CD4-positive, alpha-beta T cell treated with Interferon gamma for 1 hour (primary cell): ENCODE measurements at regions not wholly inside any gene's neighbourhood (a gene's known extent, or its start where the extent isn't known, plus 50 kb on each side); places are given as distances from the start of the nearest gene placed in this dataset.
"Not testable (repeated sequence)": the region's sequence is repeated elsewhere in the genome, so short reads cannot be mapped to it uniquely, and the experiment has no call there.

Experiments
- DNase-seq: peaks from one replicate; pipeline ENCODE4 v3.0.0-alpha.2; 2020

DNA sequence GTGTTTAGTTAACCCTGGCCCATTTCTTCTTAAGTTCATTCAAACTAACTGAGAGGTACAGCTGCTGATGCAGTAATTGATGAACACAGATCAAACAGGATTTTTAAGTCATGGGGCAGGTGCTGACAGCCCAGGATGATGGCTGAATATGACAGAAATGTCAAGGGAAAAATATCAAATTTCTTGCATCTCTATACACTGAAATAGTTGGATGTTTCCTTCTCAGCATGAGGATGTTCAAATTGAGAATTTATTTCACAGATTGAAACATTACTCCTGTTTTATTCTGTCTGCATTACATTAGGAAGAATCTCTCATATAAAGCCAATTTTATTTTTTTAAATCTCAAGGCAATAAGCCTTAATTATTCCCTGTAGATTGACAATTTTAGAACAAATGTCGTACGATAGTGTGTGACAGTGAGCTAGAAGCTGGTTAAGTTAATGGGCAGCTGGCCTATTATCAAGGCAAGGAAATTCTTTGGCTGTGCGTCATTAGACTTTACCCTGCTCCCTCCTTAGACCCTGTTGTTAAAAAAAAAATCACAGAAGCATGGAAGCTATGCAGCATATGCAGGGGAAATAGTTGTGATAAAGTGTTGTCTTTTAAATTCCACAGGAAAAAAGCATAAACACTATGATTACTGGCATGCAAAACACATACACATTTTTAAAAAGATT lies 183.8 kb upstream of the KCNMB2 start:
- DNase-seq, result no peak

GRCh38 chr3:178353006-178353694 lies 183.1 kb upstream of the KCNMB2 start:
- DNase-seq, result no peak

DNA sequence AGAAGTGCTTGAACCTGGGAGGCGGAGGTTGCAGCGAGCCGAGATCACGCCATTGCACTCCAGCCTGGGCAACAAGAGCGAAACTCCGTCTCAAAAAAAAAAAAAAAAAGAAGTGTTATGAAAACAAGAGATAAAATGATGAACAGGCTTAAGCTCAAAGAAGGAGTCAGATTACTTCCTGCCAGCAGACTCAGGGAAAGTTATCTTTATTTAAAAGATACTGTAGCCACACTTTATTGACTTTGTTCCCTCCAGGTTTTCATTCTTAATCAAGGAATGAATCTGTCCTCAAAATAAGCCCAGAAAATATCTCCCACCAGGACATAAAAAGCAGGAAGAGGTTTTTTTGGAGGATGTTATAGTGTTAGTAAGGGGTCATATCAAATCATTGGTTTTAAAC lies 176.5 kb upstream of the KCNMB2 start:
- DNase-seq, result no peak

GRCh38 chr3:178363048-178363447 lies 173.2 kb upstream of the KCNMB2 start:
- DNase-seq, result not testable (repeated sequence)

DNA sequence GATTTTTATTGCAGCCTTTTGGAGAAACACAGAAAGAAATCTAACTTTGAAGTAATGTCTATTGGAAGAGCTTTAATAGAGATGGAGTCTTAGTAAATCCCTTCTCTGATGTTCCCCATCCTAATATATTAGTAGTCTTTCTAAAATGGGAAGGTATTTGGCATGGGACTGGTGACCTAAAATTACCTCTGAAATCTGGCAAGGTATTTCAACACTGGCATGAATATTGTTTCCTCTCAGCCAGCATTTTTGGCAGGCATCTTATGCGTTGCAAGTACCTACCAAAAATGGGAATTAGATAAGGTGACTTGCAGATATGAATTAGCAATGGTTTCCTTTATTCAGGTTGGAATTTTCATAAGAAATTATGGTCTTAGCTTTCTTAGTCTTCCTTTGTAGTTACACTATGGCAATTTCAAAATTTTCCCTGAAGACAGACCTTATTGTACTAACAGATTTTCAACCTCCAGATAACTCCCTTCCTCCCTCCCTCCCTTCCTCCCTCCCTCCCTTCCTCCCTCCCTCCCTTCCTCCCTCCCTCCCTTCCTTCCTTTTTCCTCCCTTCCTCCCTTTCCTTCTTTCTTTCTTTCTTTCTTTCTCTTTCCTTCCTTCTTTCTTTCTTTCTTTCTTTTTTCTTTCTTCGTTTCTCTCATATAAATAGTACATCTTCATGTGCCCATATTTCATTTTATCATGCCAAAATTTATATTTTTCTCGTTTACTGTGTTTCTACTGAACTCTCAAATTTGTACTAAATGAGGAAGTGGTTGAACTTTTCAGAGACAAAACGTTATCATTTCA lies 168.2 kb upstream of the KCNMB2 start:
- DNase-seq, result no peak

DNA sequence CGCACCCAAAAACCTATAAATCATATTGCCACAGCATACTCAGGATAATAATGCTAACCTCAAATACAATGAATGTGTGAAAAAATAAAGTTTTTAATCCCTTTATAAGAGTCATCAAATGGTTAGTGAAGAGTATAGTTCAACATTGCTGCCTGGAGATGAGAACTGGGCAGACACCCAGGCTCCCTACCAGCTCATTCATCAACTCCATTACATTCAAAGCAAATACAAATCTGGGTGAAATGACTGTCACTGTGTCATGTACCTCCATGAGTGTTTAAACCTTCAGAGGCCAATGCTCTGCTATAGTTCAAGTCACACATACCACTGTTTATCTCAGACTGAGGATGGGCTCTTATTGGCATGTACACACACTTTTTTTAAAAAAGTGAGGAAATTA lies 167.2 kb upstream of the KCNMB2 start:
- DNase-seq, result no peak

DNA sequence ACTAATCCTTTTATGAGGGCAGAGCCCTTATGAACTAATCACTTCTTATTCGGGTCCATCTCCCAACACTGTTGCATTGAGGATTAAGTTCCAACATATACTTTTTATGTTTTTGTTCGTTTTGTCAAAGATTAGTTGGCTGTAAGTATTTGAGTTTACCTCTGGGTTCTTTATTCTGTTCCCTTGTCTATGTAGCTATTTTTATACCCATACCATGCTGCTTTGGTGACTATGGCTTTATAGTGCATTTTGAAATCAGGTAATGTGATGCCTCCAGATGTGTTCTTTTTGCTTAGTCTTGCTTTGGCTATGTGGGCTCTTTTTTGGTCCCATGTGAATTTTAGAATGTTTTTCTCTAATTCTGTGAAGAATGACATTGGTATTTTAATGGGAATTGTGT lies 166.4 kb upstream of the KCNMB2 start:
- DNase-seq, result no peak

DNA sequence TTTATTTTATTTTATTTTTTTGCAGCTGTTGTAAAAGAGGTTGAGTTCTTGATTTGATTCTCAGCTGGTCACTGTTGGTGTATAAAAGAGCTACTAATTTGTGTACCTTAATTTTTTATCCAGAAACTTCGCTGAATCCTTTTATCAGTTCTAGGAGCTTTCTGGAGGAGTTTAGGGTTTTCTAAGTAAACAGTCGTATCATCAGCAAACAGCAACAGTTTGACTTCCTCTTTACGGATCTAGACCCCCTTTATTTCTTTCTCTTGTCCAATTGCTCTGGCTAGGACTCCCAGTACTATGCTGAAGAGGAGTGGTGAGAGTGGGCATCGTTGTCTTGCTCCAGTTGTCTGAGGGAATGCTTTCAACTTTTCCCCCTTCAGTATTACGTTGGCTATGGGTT lies 165.8 kb upstream of the KCNMB2 start:
- DNase-seq, result no peak

DNA sequence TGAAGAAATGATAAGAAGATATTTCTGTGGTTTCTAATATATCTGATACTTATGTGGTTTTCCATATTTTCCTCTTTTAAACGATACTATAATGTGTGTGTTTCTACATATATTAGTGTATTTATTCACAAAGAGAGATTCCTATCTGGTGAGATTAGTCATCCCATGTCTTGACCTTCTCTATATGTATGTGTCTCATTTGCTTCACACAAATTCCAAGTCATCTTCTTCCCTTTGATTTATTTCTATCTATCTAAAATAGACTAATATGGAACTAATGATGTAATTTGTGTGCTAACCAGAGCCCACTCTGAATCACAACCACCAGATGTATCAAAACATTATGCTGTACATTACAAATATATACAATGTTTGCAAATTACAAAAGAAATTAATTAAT lies 154.7 kb upstream of the KCNMB2 start:
- DNase-seq, result no peak

DNA sequence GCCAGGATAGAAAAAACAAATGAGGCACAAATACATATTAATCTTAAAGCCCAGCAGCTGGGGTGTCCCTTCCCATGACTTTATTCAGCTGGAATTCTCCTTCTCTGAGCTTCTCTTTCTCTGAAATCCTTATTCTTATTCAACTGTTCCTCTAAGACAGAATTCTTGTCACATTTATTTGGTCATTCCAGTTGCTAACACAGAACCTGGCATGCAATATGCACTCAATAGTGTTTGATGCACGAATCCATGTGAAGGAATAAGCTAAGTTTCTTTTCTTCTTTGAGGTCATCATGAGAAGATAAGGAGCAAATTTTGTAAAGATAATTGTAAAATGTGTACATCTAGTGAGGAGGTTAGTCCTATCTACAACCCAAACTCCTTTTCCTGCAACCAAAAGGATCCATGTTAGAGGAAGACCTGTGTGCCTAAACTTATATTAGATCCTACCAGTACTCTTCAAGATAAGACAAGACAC lies 154.2 kb upstream of the KCNMB2 start:
- no peak for DNase-seq

- no peak for DNase-seq
Observed at GRCh38 chr3:178382449-178383061, 153.7 kb upstream of the KCNMB2 start.

GRCh38 chr3:178384321-178385230 lies 151.7 kb upstream of the KCNMB2 start:
- no peak for DNase-seq

DNA sequence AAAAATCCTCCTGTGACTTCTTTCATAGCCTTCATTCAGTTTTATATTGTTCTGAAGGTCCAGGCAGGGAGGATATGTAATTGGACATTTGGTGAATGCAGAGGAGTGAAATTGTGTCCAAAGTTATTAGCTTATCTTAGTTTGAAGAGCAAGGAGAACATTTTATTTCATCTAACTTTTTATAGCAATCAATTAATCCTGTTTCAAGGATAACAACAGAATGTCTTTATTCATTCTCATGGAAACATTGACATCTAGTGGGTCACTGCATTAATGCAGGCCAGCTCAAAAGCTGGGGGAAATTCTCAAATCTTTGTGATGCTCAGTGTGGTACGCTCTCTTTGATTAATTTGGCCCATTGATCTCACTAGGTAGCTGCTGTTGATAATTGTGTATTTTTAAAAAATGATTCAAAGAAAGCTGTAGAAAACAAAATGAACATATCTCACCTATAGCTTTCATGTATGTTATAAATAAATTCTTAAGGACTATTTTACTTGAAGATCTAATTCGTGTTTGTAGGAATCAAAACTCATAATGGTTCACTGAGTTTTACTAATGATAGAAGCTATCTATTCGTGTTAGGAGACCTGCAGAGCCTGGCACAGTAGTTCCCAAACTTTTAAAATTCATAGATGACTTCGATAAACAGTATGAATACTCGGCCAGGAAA lies 150.8 kb upstream of the KCNMB2 start:
- DNase-seq, result no peak

DNA sequence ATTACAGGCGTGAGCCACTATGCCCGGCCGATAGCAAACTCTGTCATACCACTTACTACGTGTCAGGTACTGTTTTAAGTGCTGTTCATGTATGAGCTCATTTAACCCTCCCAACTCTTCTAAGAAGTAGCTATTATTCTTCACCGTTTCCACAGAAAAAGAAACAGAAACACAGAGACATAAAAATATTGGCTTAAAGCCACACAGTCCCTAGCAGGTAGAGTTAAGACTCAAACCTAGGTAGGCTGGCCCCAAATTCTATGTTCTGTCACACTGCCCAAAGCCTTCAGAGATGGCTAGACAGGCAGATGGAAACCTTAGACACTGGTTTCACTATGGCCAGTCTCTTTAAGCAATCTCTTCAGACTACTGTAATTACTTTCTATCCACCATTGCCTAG lies 149.8 kb upstream of the KCNMB2 start:
- DNase-seq, result no peak

DNA sequence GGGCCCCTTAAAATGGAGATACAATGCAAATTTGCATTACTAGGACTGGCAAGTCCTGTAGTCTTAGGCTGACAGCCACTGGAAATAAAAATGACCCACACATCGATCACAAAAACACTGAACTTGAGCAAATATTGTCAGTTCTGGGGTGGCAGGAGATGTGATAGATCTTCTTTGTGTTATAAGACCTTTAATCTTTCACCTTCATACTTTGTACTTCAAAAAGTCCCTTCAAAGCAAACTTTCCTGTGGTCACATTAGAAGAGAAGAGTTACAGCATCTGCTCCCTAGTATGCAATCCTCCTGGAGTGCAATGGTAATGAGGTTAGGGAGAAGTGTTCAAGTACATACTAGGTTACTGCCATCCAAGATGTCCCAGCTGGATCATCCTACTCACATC lies 149.4 kb upstream of the KCNMB2 start:
- DNase-seq, result no peak

- no peak for DNase-seq
Observed at GRCh38 chr3:178388473-178388872, 147.8 kb upstream of the KCNMB2 start.

DNA sequence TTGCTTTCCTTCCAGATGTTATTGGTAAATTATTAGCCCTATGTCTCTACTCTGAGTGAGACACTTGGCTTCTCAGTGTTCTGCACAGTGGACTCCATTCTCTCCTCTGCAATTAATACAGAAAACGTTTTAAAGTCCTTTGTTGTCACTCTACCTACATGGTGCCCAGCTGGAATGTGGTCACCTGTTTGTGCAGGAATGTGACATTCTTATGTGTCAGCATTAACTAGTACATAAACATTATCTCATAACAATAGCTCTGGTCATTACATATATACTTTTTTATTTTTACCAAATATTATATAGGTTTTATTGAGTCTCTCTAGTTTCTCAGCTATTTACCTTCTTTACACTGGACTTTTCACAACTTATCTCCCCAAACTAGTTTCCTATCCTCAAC lies 147.0 kb upstream of the KCNMB2 start:
- DNase-seq, result no peak

GRCh38 chr3:178392511-178392926 lies 143.7 kb upstream of the KCNMB2 start:
- no peak for DNase-seq

GRCh38 chr3:178393146-178393545 lies 143.1 kb upstream of the KCNMB2 start:
- no peak for DNase-seq

- no peak for DNase-seq
Observed at GRCh38 chr3:178393824-178394223, 142.4 kb upstream of the KCNMB2 start.

DNA sequence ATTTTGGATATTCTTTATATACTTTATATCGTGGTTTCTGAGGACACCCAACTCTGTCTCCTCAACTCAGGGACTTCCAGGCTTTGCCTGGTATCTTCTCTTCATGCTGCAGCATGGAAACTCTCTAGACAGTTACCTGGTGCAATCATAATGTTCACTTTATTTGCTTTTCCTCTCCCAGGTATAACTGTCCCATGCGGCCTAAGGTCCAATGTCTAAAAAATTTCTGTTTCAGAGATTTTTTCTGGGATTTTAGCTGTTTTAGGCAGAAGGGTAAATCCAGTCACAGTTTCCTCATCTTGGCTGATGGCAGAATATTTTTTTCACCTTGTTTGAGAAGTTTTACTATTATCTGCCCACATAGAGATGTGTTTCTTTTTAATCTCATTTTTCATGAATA lies 139.9 kb upstream of the KCNMB2 start:
- DNase-seq, result no peak

DNA sequence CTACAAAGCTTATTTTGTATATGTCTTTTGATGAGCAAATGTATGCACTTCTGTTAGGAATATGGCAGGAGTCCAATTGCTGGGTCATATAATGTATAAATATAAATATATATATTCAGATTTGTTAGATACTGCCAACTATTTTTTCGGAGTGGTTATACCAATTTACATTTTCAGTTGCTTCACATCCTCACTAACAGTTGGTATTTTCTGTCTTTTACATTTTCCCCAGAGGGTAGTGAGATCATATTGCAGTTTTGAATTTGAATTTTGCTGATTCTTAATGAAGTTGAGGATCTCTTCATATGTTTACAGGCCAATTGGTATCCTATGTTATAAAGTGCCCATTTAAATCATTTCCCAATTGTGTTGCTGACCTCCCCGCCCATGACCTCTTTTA lies 139.0 kb upstream of the KCNMB2 start:
- no peak for DNase-seq
